Natural killer cell treated with Interleukin-12 subunit alpha and Interleukin-12 subunit beta and Interleukin-15 and Interleukin-18, amount 100 ng/mL, for 72 hours (primary cell): ENCODE measurements at regions not wholly inside any gene's neighbourhood (a gene's known extent, or its start where the extent isn't known, plus 50 kb on each side); places are given as distances from the start of the nearest gene placed in this dataset.
"Not testable (repeated sequence)": the region's sequence is repeated elsewhere in the genome, so short reads cannot be mapped to it uniquely, and the experiment has no call there.

Experiments used
- ATAC-seq, 2 donors: fragments of 150-1000 bp; cut with Tn5 transposase in 1 of 2; sonication (Bioruptor Pico), chemical (Tn5 transposase) in 1 of 2; 2 replicates each; pipeline ENCODE4 v1.10.0; 2021
- DNase-seq: peaks from one replicate; pipeline ENCODE4 v3.0.0; 2022; ENCODE audit warnings: low spot score
- H3K27ac Mint-ChIP-seq, 2 donors: 1 replicate in 1 of 2; 2 replicates in 1 of 2; pipeline ENCODE4 v1.8.0; 2022; ENCODE audit warnings: mixed read lengths in 2 of 2, mild to moderate bottlenecking in 1 of 2, moderate library complexity in 1 of 2
- H3K27me3 Mint-ChIP-seq, 2 donors: 1 replicate in 1 of 2; 2 replicates in 1 of 2; pipeline ENCODE4 v1.8.0; 2022; ENCODE audit warnings: mixed read lengths in 2 of 2
- H3K36me3 Mint-ChIP-seq: one replicate; pipeline ENCODE4 v1.8.0; 2022; ENCODE audit warnings: mixed read lengths
- H3K4me1 Mint-ChIP-seq, 2 donors: 1 replicate in 1 of 2; 2 replicates in 1 of 2; pipeline ENCODE4 v1.8.0; 2022; ENCODE audit warnings: low read depth in 2 of 2, mixed read lengths in 2 of 2, mild to moderate bottlenecking in 1 of 2
- H3K4me3 Mint-ChIP-seq: one replicate; pipeline ENCODE4 v1.8.0; 2022; ENCODE audit warnings: mixed read lengths
- H3K9me3 Mint-ChIP-seq: 2 replicates; pipeline ENCODE4 v1.8.0; 2022; ENCODE audit warnings: mixed read lengths

DNA sequence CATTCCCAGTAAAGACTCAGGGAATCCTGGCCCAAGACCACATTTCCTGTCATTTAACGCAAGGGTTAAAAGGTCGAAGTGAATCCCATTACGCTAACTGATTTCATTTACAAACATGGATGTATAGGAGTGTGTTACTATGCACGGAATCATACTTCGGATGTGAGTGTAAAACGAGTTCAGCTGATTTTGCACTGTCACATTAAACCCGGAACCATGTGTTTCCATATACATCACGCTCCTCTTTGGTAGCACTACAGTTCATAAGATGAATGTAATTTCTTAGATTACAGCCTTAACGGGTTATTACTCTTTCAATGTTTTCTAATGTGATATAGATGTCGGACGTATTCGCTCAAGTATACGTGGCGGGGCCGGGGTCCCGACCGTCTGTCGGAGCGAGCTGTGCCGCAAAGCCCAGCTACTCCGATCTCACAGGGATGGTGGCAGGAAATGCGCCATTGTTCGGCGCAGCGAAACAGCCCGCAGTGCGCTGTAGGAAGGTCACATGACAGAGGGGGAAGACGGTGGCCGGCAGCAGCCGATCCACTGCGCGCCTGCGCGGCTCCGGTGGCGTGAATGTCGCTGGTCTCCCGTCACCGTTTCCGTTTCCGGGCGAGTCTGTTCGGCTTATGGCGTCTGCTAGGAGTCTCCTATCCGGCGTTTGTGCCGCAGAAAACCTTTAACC lies 97.3 kb downstream of the NPAP1 start:
- peaks cover 14% of the 10 kb centered on the region for H3K9me3 Mint-ChIP-seq
- ATAC-seq, result peak; percentile 62 to 90
- DNase-seq, result peak; percentile 76
- H3K4me3 Mint-ChIP-seq, result peak overlapping the region; percentile 60
- peaks cover 24% of the 10 kb centered on the region for H3K36me3 Mint-ChIP-seq
- H3K4me1 Mint-ChIP-seq, result peaks cover 0 to 2% of the 10 kb centered on the region in 2 donors
- H3K27ac Mint-ChIP-seq, result peak overlapping the region; percentile 54 to 55
- H3K27me3 Mint-ChIP-seq, result no peaks in the 10 kb centered on the region

- ATAC-seq, result no peak
Measured at GRCh38 chr15:24777307-24777706, 101.7 kb downstream of the NPAP1 start.

GRCh38 chr15:24784506-24784905 lies 108.9 kb downstream of the NPAP1 start:
- peaks cover 6% of the 10 kb centered on the region for H3K9me3 Mint-ChIP-seq
- no peak overlapping the region for H3K27ac Mint-ChIP-seq
- ATAC-seq (no peak), DNase-seq (no peak)
- no peaks in the 10 kb centered on the region for H3K4me1 Mint-ChIP-seq
- no peaks in the 10 kb centered on the region for H3K27me3 Mint-ChIP-seq
- H3K36me3 Mint-ChIP-seq, result peaks cover 5% of the 10 kb centered on the region
- no peak overlapping the region for H3K4me3 Mint-ChIP-seq

More at GRCh38 chr15:24777307-24777706, 101.7 kb downstream of the NPAP1 start:
- Mint-ChIP-seq H3K27ac (no peak overlapping the region), H3K4me1 (peaks cover 0 to 2% of the 10 kb centered on the region in 2 donors), H3K27me3 (no peaks in the 10 kb centered on the region), H3K9me3 (peaks cover 7% of the 10 kb centered on the region), H3K36me3 (peaks cover 16% of the 10 kb centered on the region), H3K4me3 (no peak overlapping the region)
- DNase-seq, result no peak

DNA sequence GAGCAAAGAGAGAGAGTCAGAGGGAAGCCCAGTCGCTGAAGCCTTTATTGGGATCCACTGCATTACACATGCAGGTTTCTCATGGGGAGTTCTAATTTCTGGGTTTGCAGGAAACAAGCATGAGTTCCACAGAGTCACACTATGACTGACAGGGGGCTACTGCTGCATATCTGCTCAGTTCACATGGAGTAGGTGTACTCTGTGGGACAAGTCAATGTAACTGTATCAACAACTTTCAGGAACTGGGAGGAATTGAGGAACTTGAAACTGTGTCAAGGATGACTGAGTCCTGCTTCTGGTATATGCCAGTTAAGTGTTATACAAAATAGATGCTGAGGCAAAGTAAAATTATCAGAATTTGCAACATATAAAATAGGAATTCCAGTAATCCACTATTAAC lies 110.8 kb downstream of the NPAP1 start:
- Mint-ChIP-seq H3K9me3 (peaks cover 6% of the 10 kb centered on the region), H3K4me3 (no peak overlapping the region), H3K27me3 (no peaks in the 10 kb centered on the region), H3K4me1 (no peaks in the 10 kb centered on the region), H3K36me3 (peaks cover 5% of the 10 kb centered on the region), H3K27ac (no peak overlapping the region)
- ATAC-seq (no peak), DNase-seq (no peak)

DNA sequence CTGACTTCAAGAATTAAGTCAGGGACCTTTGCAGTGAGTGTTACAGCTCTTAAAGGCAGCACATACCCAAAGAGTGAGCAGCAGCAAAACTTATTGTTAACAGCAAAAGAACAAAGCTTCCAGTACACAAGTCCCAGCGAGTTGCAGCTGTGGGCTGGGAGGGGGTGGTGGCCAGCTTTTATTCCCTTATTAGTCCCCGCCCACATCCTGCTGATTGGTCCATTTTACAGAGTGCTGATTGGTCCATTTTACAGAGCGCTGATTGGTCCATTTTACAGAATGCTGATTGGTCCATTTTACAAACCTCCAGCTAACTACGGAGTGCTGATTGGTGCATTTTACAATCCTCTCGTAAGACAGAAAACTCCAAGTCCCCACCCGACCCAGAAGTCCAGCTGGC lies 127.0 kb downstream of the NPAP1 start:
- H3K4me3 Mint-ChIP-seq, H3K4me1 Mint-ChIP-seq, H3K27me3 Mint-ChIP-seq, ATAC-seq, H3K9me3 Mint-ChIP-seq, H3K27ac Mint-ChIP-seq, H3K36me3 Mint-ChIP-seq, DNase-seq: not testable (repeated sequence)

GRCh38 chr15:24819680-24820079 lies 135.1 kb upstream of the SNRPN start:
- H3K4me1 Mint-ChIP-seq, result no peaks in the 10 kb centered on the region
- no peaks in the 10 kb centered on the region for H3K27me3 Mint-ChIP-seq
- H3K36me3 Mint-ChIP-seq, result no peaks in the 10 kb centered on the region
- no peak overlapping the region for H3K4me3 Mint-ChIP-seq
- peaks cover 11% of the 10 kb centered on the region for H3K9me3 Mint-ChIP-seq
- ATAC-seq, result no peak
- DNase-seq, result no peak
- H3K27ac Mint-ChIP-seq, result no peak overlapping the region

DNA sequence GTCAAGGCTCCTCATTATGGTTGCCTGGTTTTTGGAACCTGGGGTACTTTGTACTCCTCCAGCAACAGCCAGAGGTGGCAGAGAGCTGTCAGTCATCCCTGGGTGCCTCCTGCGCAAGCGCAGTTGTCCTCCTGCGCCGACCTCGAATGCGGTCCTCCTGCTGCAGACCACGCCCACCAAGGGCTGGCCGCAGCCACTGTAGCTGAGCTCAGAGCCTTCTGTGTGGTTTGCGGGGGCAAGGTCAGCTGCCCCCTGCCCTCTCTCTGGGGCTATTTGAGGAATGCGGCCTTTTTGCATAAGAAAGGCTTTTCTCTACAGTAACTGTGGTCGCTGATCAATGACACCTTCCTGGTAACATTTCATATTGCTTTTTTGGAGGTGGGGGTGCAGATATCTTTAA lies 131.3 kb upstream of the SNRPN start:
- H3K9me3 Mint-ChIP-seq, result peaks cover 15% of the 10 kb centered on the region
- DNase-seq, result no peak
- no peaks in the 10 kb centered on the region for H3K27me3 Mint-ChIP-seq
- no peak overlapping the region for H3K4me3 Mint-ChIP-seq
- H3K36me3 Mint-ChIP-seq, result no peaks in the 10 kb centered on the region
- H3K4me1 Mint-ChIP-seq, result no peaks in the 10 kb centered on the region
- ATAC-seq, result no peak
- H3K27ac Mint-ChIP-seq, result no peak overlapping the region

DNA sequence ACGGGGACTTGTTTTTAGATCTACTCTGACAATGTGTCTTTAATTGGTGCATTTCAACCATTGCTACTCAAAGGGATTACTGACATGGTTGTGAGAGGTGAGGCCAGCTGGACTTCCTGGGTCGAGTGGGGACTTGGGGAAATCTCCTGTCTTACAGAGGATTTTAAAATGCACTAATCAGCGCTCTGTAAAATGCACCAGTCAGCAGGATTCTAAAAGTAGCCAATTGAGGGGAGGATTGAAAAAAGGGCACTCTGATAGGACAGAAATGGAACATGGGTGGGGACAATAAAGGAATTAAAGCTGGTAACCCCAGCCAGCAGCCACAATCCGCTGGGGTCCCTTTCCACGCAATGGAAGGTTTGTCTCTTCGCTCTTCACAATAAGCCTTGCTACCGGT lies 122.5 kb upstream of the SNRPN start:
- Mint-ChIP-seq H3K4me3 (no peak overlapping the region), H3K27me3 (no peaks in the 10 kb centered on the region), H3K4me1 (no peaks in the 10 kb centered on the region), H3K9me3 (peaks cover 12% of the 10 kb centered on the region), H3K27ac (no peak overlapping the region), H3K36me3 (peaks cover 7% of the 10 kb centered on the region)
- ATAC-seq (no peak), DNase-seq (no peak)

GRCh38 chr15:24835301-24835700 lies 119.5 kb upstream of the SNRPN start:
- no peaks in the 10 kb centered on the region for H3K4me1 Mint-ChIP-seq
- no peak for DNase-seq
- no peak for ATAC-seq
- H3K4me3 Mint-ChIP-seq, result no peak overlapping the region
- no peak overlapping the region for H3K27ac Mint-ChIP-seq
- no peaks in the 10 kb centered on the region for H3K27me3 Mint-ChIP-seq
- H3K36me3 Mint-ChIP-seq, result peaks cover 7% of the 10 kb centered on the region
- peaks cover 12% of the 10 kb centered on the region for H3K9me3 Mint-ChIP-seq

DNA sequence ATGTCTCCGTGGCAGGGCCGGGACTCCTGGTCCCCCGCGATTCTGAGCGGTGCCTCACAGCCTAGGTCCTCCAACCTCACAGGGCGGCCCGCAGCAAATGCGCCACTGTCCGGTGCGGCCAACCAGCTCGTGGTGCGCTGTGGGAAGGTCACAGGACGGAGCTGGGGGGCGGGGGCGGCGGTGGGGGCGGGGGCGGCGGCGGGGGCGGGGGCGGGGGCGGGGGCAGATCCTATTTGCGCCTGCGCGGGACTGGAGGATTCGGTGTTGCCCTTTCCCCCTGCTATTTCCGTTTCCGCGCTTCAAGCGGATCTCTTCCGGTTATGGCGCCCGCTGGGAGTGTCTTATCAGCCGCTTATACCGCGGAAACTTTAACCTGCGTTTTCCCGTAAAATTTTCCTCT lies 106.7 kb upstream of the SNRPN start:
- DNase-seq, result no peak
- Mint-ChIP-seq H3K4me3 (no peak overlapping the region), H3K27ac (no peak overlapping the region), H3K4me1 (no peaks in the 10 kb centered on the region), H3K36me3 (peaks cover 14% of the 10 kb centered on the region), H3K9me3 (peaks cover 12% of the 10 kb centered on the region), H3K27me3 (no peaks in the 10 kb centered on the region)
- ATAC-seq, result no peak

GRCh38 chr15:24856397-24857390 lies 98.1 kb upstream of the SNRPN start:
- no peak overlapping the region for H3K27ac Mint-ChIP-seq
- no peak overlapping the region for H3K4me3 Mint-ChIP-seq
- ATAC-seq, result no peak
- H3K9me3 Mint-ChIP-seq, result peaks cover 2% of the 10 kb centered on the region
- DNase-seq, result no peak
- no peaks in the 10 kb centered on the region for H3K27me3 Mint-ChIP-seq
- no peaks in the 10 kb centered on the region for H3K36me3 Mint-ChIP-seq
- H3K4me1 Mint-ChIP-seq, result no peaks in the 10 kb centered on the region

DNA sequence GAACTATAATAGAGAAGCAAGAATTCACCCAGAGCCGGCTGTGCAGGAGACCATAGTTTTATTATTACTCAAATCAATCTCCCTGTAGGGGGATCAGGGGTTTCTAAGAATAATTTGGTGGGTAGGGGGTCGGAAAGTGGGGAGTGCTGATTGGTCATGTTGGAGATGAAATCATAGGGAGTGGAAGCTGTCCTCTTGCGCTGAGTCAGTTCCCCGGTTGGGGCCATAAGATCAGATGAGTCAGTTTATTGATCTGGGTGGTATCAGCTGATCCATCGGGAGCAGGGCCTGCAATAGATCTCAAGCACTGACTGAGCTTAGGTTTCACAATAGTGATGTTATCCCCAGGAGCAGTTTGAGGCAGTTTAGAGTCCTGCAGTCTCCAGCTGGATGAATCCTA lies 97.0 kb upstream of the SNRPN start:
- H3K4me1 Mint-ChIP-seq, result no peaks in the 10 kb centered on the region
- H3K4me3 Mint-ChIP-seq, result no peak overlapping the region
- H3K27ac Mint-ChIP-seq, result no peak overlapping the region
- no peak for ATAC-seq
- H3K27me3 Mint-ChIP-seq, result no peaks in the 10 kb centered on the region
- no peaks in the 10 kb centered on the region for H3K36me3 Mint-ChIP-seq
- no peak for DNase-seq
- peaks cover 10% of the 10 kb centered on the region for H3K9me3 Mint-ChIP-seq

- not testable (repeated sequence) for ATAC-seq, H3K27me3 Mint-ChIP-seq, H3K4me1 Mint-ChIP-seq, H3K36me3 Mint-ChIP-seq, H3K4me3 Mint-ChIP-seq, DNase-seq, H3K27ac Mint-ChIP-seq
- peaks cover 11% of the 10 kb centered on the region for H3K9me3 Mint-ChIP-seq
Measured at GRCh38 chr15:24858183-24858582, 96.6 kb upstream of the SNRPN start.
